ENCODE measurements at regions not wholly inside any gene's neighbourhood (a gene's known extent, or its start where the extent isn't known, plus 50 kb on each side); places are given as distances from the start of the nearest gene placed in this dataset.
"Not testable (repeated sequence)": the region's sequence is repeated elsewhere in the genome, so short reads cannot be mapped to it uniquely, and the experiment has no call there.

GRCh38 chr3:82261013-82261412 lies 499.6 kb upstream of the GBE1 start:
- FAIRE-seq, result no peak

DNA sequence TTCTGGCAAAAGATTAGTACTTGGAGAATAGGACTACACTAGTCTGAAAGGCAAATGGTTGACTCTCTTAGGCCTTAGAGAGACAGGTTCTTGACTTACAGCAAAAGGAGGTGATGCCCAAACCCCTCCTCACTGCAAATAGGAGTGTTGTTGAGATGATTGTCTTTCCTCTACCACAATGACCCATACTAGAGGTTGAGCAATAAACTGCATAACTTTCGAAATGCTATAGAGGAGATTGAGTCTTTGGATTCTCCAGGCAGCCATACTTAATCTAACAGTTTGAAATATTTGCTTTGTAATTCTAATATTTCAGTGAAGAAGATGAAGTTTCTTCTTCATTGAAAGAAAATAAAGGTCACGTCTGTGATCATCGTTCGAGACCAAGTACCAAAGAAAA lies 498.5 kb upstream of the GBE1 start:
- FAIRE-seq, result no peak

DNA sequence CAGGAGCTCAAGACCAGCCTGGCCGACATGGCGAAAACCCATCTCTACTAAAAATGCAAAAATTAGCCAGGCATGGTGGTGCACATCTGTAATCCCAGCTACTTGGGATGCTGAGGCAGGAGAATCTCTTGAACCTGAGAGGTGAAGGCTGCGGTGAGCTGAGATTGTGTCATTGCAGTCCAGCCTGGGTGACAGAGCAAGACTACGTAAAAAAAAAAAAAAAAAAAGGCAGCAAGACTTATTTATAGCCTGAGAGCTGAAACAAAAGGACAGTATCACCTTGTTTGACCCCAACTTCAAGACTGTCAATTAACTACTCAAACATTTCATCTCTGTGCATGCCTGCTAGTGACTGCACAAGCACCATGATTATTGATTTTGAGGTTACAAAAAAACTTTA lies 478.9 kb upstream of the GBE1 start:
- no peak for FAIRE-seq

- no peak for FAIRE-seq
These were observed 474.8 kb upstream of the GBE1 start for GRCh38 chr3:82236257-82236656.

DNA sequence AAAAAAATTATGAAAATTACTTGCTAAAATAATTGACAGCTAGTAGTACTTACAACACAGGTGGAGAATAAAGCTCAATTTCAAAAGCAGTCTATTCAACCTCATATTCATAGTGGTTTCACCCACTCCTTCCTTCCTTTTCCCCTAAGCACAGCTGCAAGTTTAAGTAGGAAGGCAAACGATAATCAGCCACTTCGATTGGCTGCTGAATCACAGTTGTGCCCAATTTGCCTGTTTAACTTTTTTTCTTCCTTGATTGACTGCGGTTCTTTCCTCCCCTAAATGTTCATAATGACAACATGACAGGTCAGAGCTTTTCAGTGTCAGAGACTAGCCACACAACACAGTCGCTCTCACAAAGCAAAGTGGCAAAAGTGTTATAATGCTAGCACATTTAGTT lies 468.0 kb upstream of the GBE1 start:
- no peak for FAIRE-seq

GRCh38 chr3:82224661-82225060 lies 463.2 kb upstream of the GBE1 start:
- FAIRE-seq, result no peak

GRCh38 chr3:82222401-82222800 lies 461.0 kb upstream of the GBE1 start:
- no peak for FAIRE-seq

DNA sequence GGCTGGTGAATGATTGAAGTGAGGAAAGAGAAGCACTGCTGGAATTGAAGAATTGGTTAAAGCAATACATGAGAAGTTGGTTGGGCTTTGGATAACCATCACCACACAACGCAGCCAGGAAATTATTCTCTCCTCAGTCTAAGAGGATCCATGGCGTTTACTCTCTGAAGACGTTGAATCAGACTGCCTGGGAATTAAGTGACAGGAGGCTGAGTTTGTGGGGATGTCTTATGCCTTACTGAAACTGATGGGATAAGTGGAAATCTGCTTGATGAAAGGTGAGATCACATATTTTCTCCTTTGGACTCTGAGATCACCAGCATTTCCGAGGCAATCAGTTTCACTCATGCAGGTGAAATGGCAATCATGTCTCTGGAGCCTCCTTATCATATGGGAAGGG lies 456.1 kb upstream of the GBE1 start:
- no peak for FAIRE-seq

GRCh38 chr3:82208002-82208710 lies 446.7 kb upstream of the GBE1 start:
- FAIRE-seq, result no peak

GRCh38 chr3:82202269-82202668 lies 440.8 kb upstream of the GBE1 start:
- no peak for FAIRE-seq

- FAIRE-seq, result no peak
These were observed 439.9 kb upstream of the GBE1 start for GRCh38 chr3:82201316-82201715.

- no peak for FAIRE-seq
These were observed 436.6 kb upstream of the GBE1 start for GRCh38 chr3:82198009-82198408.

GRCh38 chr3:82196645-82197044 lies 435.2 kb upstream of the GBE1 start:
- no peak for FAIRE-seq

GRCh38 chr3:82194870-82195269 lies 433.4 kb upstream of the GBE1 start:
- FAIRE-seq, result no peak

DNA sequence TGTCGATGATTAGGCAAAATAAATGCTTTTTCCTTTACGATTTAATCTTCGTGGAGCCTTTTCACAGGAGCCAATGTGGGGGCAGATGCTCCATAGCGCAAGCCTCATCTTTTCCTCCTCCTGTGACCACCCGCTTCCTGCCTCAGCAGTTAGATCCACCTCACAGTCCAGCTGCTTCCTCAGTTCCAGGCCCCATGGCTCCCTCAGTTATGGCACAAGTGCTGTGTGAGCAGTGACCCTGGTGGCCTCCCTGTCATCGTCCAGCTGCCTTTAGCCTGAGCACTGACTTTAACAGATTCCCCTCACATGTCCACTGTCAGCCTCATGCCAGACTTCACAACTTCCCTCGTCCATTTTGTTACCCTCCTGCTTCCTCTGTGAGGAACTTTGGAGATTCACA lies 424.6 kb upstream of the GBE1 start:
- FAIRE-seq, result no peak

DNA sequence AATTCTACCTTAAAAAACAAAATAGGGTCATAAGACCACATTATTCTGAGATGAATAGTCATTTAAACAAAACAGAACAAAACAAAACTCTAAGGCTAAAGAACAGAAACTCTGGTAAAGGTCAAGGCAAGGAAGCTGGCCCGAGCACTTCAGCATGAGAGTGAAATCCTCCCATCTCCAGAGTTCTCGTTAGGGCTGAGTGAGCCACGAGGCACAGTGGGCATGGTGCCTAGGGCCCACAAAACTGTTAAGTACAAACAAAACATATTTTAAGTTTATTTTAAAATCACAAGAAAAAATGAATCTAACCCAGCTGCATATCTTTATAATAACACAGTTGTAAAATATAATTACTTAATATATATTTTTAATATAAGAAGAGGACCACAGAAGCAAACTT lies 417.8 kb upstream of the GBE1 start:
- no peak for FAIRE-seq

GRCh38 chr3:82178291-82178690 lies 416.8 kb upstream of the GBE1 start:
- no peak for FAIRE-seq

- no peak for FAIRE-seq
These were observed 416.3 kb upstream of the GBE1 start for GRCh38 chr3:82177774-82178173.

GRCh38 chr3:82165266-82165665 lies 403.8 kb upstream of the GBE1 start:
- FAIRE-seq, result no peak

DNA sequence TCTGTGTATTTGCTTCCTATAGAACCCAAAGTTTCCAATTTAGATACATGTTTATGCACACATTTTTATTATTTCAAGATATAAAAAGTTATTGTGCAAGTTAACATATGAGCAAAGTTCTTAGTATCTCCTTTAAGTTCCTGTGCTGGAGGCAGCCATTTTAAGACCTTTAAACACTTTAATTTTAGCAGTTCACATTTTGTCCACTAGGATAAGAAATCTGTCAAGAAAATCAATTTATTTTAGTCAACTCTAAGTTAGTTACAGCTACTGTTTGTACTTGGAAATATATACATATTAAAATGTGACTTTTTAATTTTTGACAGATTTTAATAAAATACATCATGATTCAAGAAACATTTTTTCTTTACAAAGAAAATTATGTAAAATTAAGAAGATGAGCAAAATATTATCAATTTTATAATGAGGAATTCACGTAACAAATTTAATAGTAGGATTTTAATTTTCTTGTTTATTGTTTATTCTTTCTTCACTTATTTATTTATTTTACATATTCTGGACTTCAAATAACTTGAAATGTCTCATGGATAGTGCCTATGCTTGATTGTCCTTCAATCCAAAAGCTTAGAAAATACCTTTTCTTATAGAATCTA lies 402.6 kb upstream of the GBE1 start:
- peak; percentile 61 for FAIRE-seq

DNA sequence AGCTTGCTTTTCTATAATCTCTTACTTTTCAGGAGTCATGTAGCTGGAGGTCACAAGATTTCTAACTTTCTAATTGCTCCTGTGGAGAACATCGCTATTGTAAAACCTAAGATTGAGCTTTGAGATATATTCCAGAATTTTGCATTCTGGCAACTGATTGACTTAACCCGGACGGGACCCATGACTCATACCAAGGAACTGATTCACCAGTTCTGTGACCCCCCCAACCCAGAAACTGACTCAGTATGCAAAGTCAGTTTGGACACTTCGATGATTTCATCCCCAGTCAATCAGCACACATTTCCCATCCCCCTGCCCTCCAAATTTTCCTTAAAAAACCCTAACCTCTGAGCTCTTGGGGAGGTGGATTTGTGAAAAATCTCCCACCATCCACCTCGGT lies 396.5 kb upstream of the GBE1 start:
- FAIRE-seq, result no peak

DNA sequence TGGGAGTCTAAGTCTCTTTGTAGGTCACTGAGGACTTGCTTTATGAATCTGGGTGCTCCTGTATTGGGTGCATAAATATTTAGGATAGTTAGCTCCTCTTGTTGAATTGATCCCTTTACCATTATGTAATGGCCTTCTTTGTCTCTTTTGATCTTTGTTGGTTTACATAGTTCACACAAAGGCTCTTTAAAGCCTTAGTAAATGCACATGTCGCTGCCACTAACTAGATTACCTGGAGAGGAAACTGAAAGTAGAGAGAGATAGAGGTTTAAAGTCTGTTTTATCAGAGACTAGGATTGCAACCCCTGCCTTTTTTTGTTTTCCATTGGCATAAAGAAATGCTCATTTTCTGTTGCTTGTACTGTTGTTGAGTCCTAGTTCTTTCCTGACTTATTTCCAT lies 392.4 kb upstream of the GBE1 start:
- not testable (repeated sequence) for FAIRE-seq

DNA sequence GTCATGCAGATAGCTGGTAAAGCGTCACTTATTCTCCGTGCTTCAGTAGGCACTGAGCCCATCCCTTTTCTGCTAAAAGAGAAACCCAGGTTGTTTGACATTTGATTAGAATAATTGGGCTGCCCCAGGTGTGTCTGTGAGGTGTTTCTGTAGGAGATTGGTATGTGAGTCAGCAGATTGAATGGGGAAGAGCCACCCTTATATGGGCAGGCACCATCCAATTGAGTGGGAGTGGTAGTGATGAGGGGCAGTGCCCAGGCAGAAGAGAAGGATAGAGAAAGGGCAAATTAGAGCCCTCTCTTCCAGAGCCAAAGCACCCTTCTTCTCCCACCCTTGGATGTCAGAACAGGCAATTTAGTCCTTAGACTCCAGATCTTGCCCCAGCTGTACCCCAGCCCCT lies 384.3 kb upstream of the GBE1 start:
- no peak for FAIRE-seq

DNA sequence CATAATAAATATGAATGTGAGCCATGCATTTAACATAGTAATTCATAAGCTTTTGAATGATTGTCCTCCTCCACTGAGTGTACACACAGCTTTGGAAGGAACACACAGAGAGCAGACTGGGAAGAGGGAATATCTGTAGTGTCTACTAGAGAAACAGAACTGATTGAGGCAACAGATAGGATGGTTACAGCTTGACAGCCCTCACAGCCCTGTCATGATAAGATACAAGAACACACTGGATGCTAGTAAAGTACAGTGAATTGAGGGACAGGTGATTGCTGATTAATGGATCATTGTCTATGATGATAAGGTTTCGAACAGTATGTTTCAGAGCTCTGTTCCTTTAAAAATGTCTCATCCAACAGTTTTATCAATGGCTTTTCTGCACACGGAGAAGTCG lies 383.4 kb upstream of the GBE1 start:
- FAIRE-seq, result no peak

Measured in islet of Langerhans (tissue), 1 donor.